C4-2B (cell line): ENCODE measurements at regions not wholly inside any gene's neighbourhood (a gene's known extent, or its start where the extent isn't known, plus 50 kb on each side); places are given as distances from the start of the nearest gene placed in this dataset.

ENCODE experiments used
- ZFX ChIP-seq: fragments of 450-650 bp; IDR thresholded peaks from 2 replicates; pipeline ENCODE4 v1.6.1; 2017
- TF ChIP-seq, protein P1 (sequence below): fragments of 450-650 bp; conservative IDR thresholded peaks from 2 replicates; pipeline ENCODE4 v1.5.1; 2017; ENCODE audit warnings: mild to moderate bottlenecking

DNA sequence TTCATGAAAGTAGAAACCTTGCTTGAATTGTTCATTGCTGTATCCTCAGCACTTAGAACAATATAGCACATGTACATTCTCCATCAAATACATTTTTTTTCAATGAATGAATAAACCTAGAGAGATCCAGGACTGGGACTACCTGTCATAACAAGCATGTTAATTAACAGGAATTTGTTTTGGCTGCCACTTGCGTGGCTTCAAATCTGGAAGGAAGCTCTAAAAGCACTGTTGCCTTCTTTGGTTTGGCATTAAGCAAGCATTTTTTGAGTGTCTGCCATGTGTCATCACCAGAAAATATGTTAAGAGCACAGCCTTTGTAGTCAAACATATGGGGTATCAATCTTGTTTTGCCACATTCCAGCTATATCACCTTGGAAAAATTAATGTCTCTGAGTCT lies 131.9 kb upstream of the BACH2 start:
- TF ChIP-seq, protein P1, sequence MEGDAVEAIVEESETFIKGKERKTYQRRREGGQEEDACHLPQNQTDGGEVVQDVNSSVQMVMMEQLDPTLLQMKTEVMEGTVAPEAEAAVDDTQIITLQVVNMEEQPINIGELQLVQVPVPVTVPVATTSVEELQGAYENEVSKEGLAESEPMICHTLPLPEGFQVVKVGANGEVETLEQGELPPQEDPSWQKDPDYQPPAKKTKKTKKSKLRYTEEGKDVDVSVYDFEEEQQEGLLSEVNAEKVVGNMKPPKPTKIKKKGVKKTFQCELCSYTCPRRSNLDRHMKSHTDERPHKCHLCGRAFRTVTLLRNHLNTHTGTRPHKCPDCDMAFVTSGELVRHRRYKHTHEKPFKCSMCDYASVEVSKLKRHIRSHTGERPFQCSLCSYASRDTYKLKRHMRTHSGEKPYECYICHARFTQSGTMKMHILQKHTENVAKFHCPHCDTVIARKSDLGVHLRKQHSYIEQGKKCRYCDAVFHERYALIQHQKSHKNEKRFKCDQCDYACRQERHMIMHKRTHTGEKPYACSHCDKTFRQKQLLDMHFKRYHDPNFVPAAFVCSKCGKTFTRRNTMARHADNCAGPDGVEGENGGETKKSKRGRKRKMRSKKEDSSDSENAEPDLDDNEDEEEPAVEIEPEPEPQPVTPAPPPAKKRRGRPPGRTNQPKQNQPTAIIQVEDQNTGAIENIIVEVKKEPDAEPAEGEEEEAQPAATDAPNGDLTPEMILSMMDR: no peak
- TF ChIP-seq ZFX: no peak
